Activated naive CD4-positive, alpha-beta T cell treated with anti-CD3 and anti-CD28 coated beads, Interleukin-2, amount 50 U/mL, for 16 hours (primary cell): ENCODE measurements at regions not wholly inside any gene's neighbourhood (a gene's known extent, or its start where the extent isn't known, plus 50 kb on each side); places are given as distances from the start of the nearest gene placed in this dataset.

Experiments used
- DNase-seq: peaks from one replicate; pipeline ENCODE4 v3.0.0-alpha.2; 2020

DNA sequence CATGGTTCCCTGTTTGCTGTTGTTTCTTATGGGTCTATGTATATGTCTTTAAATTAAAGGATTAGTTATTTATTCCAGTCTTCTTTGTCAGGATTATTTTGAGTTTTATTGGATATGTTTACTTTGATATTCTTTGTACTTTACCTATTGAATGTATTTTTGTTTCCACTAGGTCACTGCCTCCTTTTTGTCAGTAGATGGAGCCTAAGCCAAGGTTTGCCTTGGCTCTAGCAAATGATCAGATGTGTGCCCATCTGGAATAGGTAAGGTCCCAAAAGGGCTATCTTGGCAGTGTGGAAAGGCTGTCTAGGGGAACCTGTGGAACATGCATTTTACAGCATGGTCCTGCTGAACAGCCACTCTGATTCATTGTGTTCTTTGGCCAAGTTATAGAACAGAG is 337.3 kb upstream of the GHITM start:
- DNase-seq = no peak

DNA sequence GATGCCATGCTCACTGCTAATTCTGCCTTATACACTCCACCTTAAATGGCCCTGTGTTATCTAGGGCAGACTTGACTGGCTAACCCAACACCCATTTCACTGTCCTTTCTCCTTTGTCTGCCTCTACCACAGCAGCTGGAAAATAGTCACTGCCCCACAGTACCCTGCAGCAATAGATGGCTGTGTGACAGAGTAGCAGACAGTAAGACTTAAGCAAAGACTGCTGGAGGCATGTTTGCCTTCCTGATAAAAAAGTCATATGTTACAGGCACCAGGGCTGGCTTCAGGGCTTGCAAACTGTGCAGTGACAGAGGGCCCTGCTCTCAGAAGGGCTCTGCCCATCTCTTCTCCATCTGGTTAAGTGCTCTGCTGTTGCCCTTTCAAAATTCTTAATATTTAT is 332.6 kb upstream of the GHITM start:
- no peak for DNase-seq

DNA sequence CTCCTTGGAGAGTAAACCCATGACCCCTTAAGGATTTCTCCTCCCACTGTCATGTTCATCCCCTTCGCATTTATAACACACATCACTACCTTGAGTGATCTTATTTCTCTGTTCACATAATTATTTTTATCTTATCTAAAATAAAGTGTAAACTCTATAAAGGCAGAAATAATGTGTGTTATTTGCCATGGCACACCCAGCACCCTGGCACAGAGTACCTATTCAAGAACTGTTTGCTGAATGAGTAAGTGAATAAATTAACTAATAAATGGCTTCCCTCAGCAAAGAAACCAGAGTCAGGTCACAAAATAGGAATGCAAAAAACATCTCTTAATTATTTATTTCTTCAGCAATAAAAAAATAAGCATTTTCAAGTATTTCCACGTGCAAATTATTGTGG is 330.3 kb upstream of the GHITM start:
- no peak for DNase-seq

DNA sequence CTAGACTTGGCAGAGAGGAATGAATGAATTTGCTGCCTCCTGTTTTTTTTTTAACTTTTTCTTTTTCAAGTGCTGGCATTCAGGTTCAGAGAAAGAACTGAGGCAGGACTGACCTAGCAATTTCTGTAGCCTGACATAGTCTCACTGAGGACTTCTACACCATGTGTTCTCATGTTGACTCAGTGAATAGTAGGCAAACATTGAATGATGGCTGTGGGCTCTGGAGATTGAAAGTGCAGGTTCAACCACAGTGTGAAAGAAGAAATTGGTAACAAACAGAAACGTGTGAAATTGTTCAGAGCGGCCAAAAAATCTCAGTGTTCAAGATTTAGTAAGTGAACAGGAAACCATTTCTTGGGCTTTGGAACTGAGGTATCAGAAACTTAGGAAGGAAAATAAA is 322.4 kb upstream of the GHITM start:
- DNase-seq = no peak

DNA sequence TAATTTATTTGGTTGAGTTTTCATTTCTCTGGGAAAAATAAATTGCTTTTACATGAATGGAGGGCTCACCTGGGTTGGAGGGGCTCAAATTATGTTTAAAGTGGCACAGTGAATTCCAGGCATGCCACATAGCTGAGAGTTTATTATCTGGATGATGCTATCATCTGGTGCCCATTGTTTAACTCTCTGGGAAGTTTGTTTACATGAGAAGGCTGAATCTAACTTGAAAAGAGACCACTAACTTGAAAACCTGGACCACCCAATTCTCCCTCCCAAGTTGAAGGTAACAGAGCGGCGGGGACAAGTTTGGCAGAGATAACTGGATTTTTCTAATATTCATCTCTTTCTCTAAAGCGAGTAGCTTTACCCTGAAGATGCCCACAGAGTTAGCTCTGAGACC is 321.5 kb upstream of the GHITM start:
- no peak for DNase-seq

DNA sequence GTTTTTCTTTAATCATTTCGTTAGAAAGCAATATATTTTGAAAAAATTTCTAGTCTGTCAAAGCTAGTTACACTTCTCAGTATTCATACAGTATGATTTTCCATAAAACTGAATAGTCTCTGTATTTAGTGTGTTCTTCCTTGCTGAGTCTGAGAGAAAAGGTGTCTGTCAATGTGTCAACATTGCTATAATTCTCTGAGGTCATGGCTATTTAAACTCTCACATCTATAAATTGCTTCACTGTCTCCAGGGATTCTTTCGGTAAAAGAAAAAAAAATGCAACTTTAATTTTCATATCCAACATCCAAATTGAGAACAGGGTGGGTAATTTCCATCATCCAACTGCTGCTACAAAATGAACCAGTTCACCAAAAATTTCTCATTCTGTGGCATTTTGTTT is 319.7 kb upstream of the GHITM start:
- no peak for DNase-seq

DNA sequence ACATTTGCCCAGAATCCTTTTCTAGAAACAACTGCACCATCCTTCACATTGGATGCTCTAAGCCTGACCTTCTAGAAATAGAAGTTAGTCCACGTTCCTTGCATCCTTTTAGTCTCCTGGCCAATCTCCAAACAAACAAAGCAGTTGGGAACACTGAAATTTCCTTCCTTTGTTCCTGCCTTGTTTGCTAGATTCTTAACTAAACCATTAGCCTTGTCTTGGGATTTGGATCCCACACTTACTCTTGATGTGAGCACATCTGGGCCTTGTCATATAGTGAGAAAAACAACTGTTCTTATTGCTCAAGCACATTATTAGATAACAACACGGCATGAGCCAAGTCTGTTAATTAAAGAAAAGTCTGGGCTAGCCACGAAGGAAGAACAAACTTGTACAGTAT is 319.3 kb upstream of the GHITM start:
- no peak for DNase-seq

DNA sequence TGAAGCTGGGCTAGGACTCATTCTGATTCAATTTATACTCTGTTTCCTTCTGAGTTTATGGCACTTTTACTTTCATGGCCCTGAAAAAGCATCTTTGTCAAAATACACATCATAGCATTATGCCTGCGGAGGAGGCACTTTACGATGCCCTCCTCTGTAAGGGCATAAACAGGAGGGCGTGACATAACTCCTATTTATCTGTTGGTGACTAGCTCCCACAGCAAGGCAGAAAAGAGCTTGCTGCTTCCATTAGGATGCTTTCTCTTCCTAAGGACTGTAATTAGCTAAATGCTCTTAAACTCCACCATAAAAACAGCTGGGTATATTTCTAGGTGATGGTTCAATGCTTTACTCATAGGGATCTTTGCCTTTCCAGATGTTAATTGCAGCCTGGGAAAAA is 315.2 kb upstream of the GHITM start:
- no peak for DNase-seq

DNA sequence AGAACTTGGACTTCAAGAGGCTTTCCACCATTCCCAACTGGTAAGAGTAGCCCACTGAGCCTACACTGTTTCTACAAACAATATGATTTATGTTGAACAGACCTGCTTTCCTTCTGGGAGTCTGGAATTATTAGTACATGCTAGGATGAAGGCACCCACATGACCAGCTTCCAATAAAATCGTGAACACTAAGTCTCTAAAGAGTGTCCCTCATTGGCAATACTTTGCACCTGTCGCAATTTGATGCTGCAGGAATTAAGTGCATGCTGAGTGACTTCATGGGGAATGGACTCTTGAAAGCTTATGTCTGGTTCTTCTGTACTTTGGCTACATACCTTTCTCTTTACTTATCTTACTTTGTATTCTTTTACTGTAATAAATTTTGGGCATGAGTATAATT is 305.2 kb upstream of the GHITM start:
- DNase-seq = no peak

DNA sequence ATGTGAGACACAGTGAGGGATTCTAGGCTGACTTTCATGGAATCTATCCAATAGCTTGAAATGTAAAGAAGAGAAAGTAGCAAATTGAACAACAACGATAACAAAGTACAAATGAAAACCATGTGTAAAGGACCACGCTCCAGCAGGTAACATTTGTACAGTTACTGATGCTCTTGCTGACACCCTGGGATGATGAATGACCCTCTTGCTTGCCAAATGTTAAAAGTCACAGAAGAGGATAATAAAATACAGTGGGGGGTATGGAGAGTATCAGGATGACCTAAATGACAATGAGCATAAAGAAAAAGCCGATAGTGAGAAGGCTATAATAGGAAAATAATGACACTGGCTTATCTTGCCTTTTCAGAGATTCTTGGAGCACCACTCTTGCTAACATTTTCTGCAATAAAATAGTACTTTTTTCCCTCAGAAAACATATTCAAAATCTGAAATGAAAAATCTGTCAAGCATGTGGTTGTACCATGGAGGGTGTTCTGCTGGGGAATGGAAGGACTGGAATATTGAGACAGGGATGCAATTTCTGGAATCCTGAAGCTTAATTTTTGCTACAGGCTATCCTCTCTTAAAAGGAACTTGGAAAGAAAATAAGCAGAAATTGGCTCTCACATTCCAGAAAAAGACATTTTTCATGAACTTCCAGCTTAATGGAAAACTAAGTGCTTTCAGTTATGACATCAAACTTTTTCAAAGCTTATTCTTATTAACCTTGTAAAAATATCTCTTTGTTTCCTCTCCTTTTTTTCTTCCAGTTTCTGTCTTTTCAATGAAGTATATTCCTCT is 303.2 kb upstream of the GHITM start:
- no peak for DNase-seq

DNA sequence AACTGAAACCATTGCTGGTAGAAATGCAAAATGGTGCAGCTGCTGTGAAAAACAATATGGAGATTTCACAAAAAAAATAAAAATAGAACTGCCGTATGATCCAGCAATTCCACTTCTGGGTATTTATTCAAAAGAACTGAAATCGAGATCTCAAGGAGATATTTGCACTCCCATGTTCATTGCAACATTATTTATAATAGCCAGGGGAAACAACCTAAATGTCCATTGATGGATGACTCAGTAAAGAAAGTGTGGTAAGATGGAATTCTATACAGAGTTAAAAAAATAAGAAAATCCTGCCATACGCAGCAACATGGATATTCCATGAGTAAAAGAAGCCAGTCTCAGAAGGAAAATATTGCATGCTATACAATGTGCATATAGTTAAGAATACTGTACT is 290.6 kb upstream of the GHITM start:
- DNase-seq = no peak

DNA sequence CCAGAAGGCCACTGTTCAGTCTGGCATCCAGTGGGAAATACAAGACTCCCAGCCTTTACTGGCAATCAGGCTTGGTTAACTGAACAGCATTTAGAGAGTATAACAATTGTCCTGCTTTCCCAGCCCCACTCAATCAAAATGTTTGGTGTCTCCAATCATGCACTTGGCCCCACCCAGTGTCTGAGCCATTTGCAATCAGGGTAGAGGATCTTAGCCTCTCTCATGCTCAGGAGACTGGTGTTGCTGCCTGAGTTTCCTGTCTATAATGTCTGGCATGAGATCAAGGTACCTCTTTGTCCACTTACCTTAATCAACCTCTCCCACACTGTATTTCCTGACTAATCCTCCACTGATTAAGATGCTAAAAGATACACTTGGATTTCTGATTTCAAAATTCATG is 290.2 kb upstream of the GHITM start:
- DNase-seq = no peak

DNA sequence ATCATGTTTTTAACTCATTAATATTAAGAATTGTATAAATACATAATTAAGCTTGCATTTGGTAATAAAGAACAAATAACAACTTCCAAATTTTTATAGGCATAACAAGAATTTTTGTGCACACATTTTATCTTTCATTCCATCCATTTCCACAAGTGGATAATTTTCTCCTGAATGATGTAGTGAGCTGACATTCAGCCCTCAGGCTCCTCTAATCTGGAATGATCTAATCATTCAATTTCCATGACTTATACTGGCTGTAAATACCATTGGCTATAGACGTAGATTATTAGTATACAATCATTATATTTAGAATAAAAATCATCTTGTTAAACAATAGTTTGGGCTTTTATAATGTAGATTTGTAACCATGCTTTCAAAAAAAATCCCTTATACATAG is 287.2 kb upstream of the GHITM start:
- DNase-seq = no peak

DNA sequence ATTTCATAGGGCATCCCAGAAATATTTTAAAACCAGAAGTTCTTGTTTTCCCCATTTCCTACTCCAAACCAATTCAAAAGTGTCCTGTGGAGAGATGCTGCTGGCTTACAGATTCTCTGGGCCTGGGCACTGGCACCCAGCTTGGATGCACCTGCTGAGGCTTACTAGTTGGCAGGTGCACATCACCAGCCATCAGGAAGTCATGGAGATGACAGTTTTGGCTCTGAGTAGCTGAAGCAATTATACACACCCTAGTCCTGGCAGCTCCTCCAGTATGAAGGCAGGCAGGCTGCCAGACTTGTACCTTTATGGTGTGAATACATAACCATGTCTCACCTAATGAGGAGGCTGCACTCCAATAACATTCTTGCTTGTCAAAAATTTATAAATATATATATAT is 276.6 kb upstream of the GHITM start:
- no peak for DNase-seq

DNA sequence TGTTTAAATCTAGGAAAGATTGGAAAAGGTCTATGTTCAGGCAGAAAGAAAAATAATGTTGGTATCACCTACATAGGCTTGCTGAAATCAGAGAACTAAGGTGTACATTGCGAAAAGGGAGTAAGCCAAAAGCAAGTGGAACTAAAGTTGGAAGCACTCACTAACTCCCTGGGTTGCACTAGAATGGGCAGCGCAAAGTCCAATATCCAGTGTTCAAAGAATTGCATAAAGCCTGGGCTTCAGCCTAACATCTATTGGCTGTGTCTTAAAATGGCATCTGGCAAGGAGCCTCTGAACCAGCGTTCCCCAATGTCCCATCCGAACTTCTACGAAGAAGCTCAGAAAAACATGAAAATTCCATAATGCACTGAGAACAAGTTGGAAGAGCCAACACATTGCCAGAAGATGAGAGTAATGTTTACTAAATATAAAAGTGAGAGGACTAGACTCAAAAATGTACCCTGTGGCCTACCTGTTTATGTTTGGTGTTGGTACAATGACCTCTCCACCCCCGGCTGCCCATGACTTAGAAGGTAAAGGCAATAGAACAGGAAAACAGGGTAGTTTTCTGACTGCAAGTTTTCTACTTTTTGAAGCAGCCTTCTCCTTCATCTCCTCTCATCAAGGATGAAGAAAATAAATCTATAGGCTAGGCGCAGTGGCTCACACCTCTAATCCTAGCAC is 275.9 kb upstream of the GHITM start:
- DNase-seq = no peak

DNA sequence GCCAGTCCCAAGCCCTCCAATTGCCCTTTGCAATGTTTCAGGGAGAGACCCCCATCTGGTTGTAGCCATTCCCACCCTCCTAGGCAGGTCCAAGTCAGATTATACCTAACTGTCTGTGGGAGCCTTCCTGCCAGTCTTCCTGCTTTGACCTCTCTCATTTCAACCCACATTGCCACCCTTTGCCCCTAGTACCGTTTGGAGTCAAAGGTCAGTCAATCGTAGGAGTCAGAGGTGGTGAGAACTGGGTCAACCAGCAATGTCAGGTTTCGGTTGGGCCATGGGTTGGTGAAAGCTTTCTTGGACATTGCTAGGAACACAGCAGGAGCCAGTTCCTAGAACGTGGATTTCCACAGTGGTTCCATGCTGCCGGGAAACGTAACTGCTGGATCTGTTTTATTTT is 269.4 kb upstream of the GHITM start:
- DNase-seq = no peak

DNA sequence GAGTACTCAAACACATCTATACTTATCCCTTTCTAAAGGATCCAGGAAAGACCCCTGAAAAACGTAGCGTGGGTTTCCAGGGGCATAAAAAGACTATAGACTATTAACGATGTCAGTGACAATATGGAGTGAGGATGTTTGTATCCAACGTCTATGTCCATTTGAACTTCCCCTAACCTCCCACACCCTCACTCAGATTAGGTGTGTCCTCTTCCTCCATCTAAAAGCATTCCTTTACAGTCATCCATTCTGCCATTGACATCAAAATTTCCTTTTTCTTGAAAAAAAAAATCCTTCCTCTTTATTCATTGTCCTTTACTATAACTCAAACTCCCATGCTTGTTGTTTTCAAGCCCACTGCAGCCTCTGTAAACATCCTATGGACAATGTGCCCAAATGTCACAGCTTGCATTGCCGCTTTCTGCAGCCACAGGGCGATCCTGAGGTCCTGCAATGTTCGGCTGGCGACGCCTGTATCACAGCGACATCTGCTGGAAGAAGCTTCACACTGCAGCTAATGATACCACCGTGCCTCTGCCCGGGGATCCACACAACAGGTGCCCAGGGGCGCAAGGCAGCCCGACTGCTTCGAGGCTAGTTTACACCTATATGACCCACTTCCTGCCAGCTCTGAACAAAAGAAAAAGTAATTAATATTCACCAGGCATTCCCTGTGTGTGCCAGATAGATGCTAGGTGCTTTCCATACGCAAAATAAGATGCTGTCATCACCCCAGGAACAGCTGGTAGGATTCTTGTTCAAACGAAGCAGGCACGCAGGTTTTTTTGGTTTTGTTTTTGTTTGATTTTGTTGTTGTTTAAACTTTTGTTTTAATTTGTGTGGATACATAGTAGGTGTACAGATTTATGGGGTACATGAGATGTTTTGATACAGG is 267.9 kb upstream of the GHITM start:
- peak; percentile 42 for DNase-seq

DNA sequence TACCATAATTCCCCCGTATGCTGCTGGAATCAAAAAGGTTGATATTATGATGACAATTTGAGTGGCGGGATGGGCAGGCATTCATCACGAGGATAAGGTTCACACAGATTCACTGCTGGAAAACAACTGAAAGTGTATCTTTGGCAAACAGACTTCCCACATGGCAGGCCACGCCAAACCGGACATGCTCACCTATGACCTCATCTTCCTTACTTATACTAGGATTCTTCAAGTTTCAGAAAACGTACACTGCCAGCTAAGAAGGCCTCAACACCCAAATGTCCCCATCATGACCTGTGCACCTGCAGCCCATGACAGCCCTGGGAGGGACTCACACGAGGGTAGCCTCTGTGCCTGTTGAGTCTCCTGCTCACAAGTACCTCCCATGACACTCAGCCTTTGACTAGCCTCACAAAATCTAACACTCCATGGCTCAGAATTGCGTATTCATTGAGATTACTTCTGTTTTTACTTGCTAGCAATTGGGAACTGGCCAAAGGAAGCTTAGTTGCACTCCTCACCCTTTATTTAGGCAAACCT is 259.0 kb upstream of the GHITM start:
- no peak for DNase-seq

DNA sequence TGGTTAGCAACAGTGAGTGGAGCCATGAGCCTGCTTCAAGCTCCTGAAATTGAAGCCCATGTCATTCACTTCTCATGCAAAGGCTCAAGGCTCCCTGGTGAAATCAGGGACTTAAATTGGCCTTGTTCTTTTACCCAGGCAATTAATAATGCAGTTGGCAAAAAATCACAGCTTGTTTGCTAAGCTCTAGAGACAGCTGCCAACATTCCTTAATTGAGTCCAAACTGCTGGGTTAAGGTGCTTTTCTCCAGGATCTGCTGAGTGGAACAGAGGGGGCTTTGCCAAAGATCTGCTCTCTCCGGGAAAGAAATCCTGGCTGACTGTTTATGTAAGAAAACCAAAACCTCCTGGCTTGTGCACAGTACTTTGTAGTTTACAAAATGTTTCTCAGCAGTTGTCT is 257.6 kb upstream of the GHITM start:
- no peak for DNase-seq

DNA sequence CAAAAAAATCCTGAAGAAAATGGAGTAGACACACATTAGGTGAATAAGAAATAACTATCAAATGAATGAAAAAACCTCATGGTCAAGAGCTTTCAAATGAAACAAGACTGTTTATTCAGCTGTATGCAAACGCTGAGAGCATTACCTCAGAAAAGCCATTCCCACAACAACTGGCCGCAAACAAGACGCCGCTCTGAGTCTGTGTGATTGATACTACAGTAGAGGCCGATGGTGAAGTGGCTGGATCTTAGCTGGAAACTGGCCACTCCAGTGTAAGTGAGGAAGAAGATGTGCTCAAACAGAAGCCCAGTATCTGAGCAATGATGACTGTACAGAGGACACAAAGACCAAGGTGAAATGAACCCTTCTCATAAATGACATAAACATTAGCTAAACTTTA is 252.4 kb upstream of the GHITM start:
- DNase-seq = no peak

DNA sequence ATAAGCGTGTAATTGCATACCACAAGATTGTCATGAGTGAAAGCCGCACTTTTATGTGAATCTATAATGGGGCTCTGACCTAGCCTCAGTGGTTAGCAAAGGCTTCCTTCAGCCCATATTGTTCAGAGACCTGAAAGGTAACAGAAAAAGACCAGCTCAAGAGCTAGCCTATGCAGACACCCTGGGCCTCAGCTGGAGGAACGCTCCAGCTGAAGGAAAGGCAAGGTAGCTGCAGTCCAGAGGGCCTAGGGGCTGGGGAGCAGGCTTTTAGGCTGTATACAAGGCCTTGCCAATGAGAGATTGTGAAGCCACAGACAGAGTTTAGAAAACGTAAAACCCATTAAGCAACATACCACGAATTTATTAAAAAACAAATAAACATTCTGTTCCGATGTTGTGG is 246.6 kb upstream of the GHITM start:
- DNase-seq = no peak

DNA sequence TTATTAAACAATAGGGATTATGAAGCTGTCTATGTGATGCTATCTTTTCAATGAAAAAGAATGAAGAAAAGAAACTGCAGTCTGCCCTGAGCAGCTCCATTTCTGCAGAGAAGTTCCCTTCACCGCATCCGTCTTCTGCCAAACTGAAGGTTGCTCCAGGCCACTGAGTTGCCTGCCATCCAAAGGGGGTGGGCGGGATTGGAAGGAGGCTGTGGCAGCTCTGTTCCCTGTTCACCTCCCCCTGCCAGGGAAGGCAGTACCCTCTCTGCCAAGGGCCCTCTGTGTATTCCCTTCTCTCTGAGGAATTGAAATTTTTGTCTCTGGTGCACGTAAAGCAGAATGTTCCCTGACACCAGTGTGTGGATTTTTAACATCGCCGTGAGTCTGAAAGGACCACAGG is 243.1 kb upstream of the GHITM start:
- DNase-seq = no peak

DNA sequence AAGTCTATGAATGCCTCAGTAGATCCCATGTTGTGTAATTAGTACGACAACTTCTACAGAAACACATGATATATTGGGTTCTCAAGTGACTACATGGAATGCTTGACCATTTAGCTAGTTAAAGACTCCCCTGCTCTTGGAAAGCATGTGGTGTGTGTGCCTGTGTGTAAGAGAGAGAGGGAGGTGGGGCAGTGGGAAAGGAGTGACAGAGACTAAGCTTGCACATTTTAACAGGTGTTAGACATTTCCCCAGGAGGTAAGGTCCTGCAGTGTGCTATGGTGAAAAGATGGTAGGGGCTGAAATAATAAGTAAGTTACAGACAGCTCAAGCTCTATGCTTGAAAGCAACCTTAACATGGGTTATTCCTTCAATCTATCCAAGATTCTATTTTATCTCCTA is 241.7 kb upstream of the GHITM start:
- DNase-seq = no peak

DNA sequence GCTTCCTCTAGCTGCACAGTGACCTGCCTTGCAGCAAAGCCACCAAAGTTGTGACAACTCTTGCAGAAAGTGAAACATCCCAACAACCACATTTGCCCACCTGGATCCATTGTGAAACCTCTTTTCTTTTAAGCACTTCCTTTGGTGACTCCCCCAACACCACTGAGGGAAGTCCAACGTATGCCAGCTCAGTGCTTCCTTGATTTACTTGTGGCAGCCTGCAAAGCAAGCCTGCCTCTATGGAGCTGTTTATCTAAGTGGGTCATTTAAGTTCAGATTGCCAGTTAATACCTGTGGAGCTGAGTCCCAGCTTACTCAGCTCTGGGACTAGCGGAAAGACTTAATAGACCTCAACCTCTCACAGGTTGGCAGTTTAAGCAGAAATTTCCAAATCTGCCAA is 230.8 kb upstream of the GHITM start:
- no peak for DNase-seq
